ENCODE measurements at regions not wholly inside any gene's neighbourhood (a gene's known extent, or its start where the extent isn't known, plus 50 kb on each side); places are given as distances from the start of the nearest gene placed in this dataset.

GRCh38 chr22:49112176-49112575 is 715.5 kb downstream of the BRD1 start (continued):
- no peak for TF ChIP-seq ZNF462 (CRISPR knock-in tag; IDR thresholded peaks at IDR 0.05)
- TF ChIP-seq EZH2 (IDR thresholded peaks at IDR 0.05; ENCODE audit: low read depth, unreplicated experiment) = no peak
- no peak for TF ChIP-seq ZNF114 (CRISPR knock-in tag; IDR thresholded peaks at IDR 0.05)
- no peak for TF ChIP-seq REST (IDR thresholded peaks at IDR 0.05; ENCODE audit: unreplicated experiment)

GRCh38 chr22:49111085-49111484 is 716.6 kb downstream of the BRD1 start:
- no peaks in the 10 kb centered on the region for H3K36me3 ChIP-seq (ENCODE audit: insufficient read depth)
- H3K9me2 ChIP-seq (ENCODE audit: insufficient read depth) = no peaks in the 10 kb centered on the region
- H3K79me2 ChIP-seq (replicated peaks; ENCODE audit: insufficient read depth) = no peaks in the 10 kb centered on the region
- H4K20me1 ChIP-seq (replicated peaks; ENCODE audit: insufficient read depth) = no peaks in the 10 kb centered on the region
- Mint-ChIP-seq H3K4me1 (peaks cover 2% of the 10 kb centered on the region; the same call in 2 of the 3 replicates), H3K4me3 (no peak overlapping the region), H3K27ac (no peak overlapping the region), H3K36me3 (ENCODE audit: low read depth) (no peaks in the 10 kb centered on the region), H3K9me3 (no peaks in the 10 kb centered on the region), H3K27me3 (ENCODE audit: insufficient read depth, low read depth, poor library complexity) (peaks cover 4% of the 10 kb centered on the region)
- no peaks in the 10 kb centered on the region for H3K27me3 ChIP-seq (ENCODE audit: insufficient read depth)
- no peak overlapping the region for H3K4me3 ChIP-seq
- H2AFZ ChIP-seq = no peak overlapping the region
- TF ChIP-seq ZNF331 (CRISPR knock-in tag; IDR thresholded peaks at IDR 0.05; ENCODE audit: low read depth) = no peak
- TF ChIP-seq REST (IDR thresholded peaks at IDR 0.05; ENCODE audit: unreplicated experiment) = no peak
- no peak for TF ChIP-seq ZNF114 (CRISPR knock-in tag; IDR thresholded peaks at IDR 0.05)
- no peak for TF ChIP-seq CREB1 (CRISPR knock-in tag; IDR thresholded peaks at IDR 0.05; ENCODE audit: low read depth)
- TF ChIP-seq EZH2phosphoT487 (IDR thresholded peaks at IDR 0.05; ENCODE audit: unreplicated experiment) = no peak
- no peak for TF ChIP-seq EZH2 (IDR thresholded peaks at IDR 0.05; ENCODE audit: low read depth, unreplicated experiment)
- no peak overlapping the region for H3K27ac ChIP-seq (ENCODE audit: low read depth)
- no peaks in the 10 kb centered on the region for H3F3A ChIP-seq (replicated peaks; ENCODE audit: low read depth)
- H3K4me2 ChIP-seq = no peak overlapping the region
- DNase-seq (ENCODE audit: low spot score) (no peak), ATAC-seq (no peak)
- no peaks in the 10 kb centered on the region for H3K4me1 ChIP-seq (ENCODE audit: insufficient read depth)

Measured in GM23338 (cell line).